PC-9 (cell line): ENCODE measurements at regions not wholly inside any gene's neighbourhood (a gene's known extent, or its start where the extent isn't known, plus 50 kb on each side); places are given as distances from the start of the nearest gene placed in this dataset.

Experiments used
- BruUV-seq: library from RNA; stranded (reverse); fragments of 400-500 nt; replicated peaks from 2 replicates; lab custom pipeline; 2021; lab: Mats Ljungman, UMichigan
- CTCF ChIA-PET: fragments of 300-600 bp; sonication (Branson Sonifier 250); formaldehyde crosslinking; loops from one replicate; lab custom pipeline; 2022; ENCODE audit warnings: antibody characterized with exemption; lab: Charles Lee
- POLR2A ChIA-PET: fragments of 300-600 bp; sonication (Branson Sonifier 250); formaldehyde crosslinking; loops from one replicate; lab custom pipeline; 2022; ENCODE audit warnings: antibody characterized with exemption; ENCODE audit not compliant: unreplicated experiment; lab: Charles Lee
- DNase-seq, 2 experiments: peaks; one replicate each; pipeline versions ENCODE4 v3.0.0 to v3.0.0-alpha.2; 2015 to 2022; ENCODE audit warnings: mixed read lengths in 1 of 2
- H2AFZ ChIP-seq: fragments of 200-600 bp; sonication (generic); 2 replicates; pipeline ENCODE4 v1.8.1; 2017; ENCODE audit warnings: antibody characterized with exemption
- H3F3A ChIP-seq: fragments of 200-600 bp; sonication (generic); 2 replicates; pipeline ENCODE4 v1.8.1; 2017; ENCODE audit warnings: antibody characterized with exemption, mild to moderate bottlenecking, low read depth; ENCODE audit not compliant: insufficient read depth
- H3K27ac ChIP-seq: fragments of 200-600 bp; sonication (generic); 2 replicates; pipeline ENCODE4 v1.6.1; 2016; ENCODE audit warnings: mixed run types
- H3K27me3 ChIP-seq: fragments of 200-600 bp; sonication (generic); 2 replicates; pipeline ENCODE4 v1.6.1; 2016; ENCODE audit warnings: low read depth, mixed run types; ENCODE audit not compliant: insufficient read depth
- H3K36me3 ChIP-seq: fragments of 200-600 bp; sonication (generic); 2 replicates; pipeline ENCODE4 v1.6.1; 2016; ENCODE audit warnings: low read depth, mixed run types
- H3K4me1 ChIP-seq: fragments of 200-600 bp; sonication (generic); replicated peaks from 2 replicates; pipeline ENCODE4 v1.6.1; 2016; ENCODE audit warnings: mixed run types; ENCODE audit not compliant: insufficient read depth
- H3K4me2 ChIP-seq: fragments of 200-600 bp; sonication (generic); 2 replicates; pipeline ENCODE4 v1.6.1; 2017; ENCODE audit warnings: mixed run types
- H3K4me3 ChIP-seq: fragments of 200-600 bp; sonication (generic); 2 replicates; pipeline ENCODE4 v1.6.1; 2016; ENCODE audit warnings: mixed run types
- H3K79me2 ChIP-seq: fragments of 200-600 bp; sonication (generic); 2 replicates; pipeline ENCODE4 v1.6.1; 2017; ENCODE audit warnings: low read depth, mixed run types
- H3K9me2 ChIP-seq: fragments of 200-600 bp; sonication (generic); 2 replicates; pipeline ENCODE4 v1.8.1; 2017; ENCODE audit warnings: mild to moderate bottlenecking; ENCODE audit not compliant: insufficient read depth
- H3K9me3 ChIP-seq: fragments of 200-600 bp; sonication (generic); 2 replicates; pipeline ENCODE4 v1.8.1; 2016; ENCODE audit warnings: low read depth; ENCODE audit not compliant: insufficient read depth
- H4K20me1 ChIP-seq: fragments of 200-600 bp; sonication (generic); 2 replicates; pipeline ENCODE4 v1.8.1; 2017; ENCODE audit not compliant: insufficient read depth
- EZH2 ChIP-seq: fragments of 200-600 bp; sonication (generic); IDR thresholded peaks from 2 replicates; pipeline ENCODE4 v1.8.0; 2017; ENCODE audit warnings: antibody characterized with exemption, low read depth
- intact Hi-C: fragments of 100-400 bp; cut with micrococcal nuclease; formaldehyde crosslinking; loops from one replicate; pipeline ENCODE4 v1.10.0; 2022; ENCODE audit not compliant: unreplicated experiment
- TF ChIP-seq, protein P1 (sequence below): fragments of 200-600 bp; sonication (generic); conservative IDR thresholded peaks from 2 replicates; pipeline ENCODE4 v1.6.1; 2017; ENCODE audit warnings: mixed run types, antibody characterized with exemption, mild to moderate bottlenecking, moderate library complexity

DNA sequence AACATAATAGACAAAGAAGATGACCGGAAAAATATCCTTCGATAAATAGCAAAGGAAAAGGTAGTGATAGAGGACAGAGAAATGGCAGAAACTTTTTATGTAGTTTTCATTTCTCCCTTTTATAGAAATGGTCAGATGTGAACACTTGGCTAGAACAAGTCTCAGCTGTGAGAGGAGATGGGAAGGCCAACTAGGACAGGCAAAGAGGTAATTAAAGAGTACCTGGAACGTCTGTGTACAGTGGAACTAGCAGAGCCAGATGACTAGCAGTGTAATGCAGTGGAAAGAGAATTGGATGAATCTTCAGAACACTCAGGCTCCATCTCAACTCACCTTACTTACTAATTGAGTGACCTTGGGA is 69.2 kb downstream of the NABP1 start:
- Histone ChIP-seq H3K4me1 (no peaks in the 10 kb centered on the region), H3K27ac (no peak overlapping the region), H3K27me3 (no peaks in the 10 kb centered on the region), H3K9me3 (no peaks in the 10 kb centered on the region), H3F3A (no peaks in the 10 kb centered on the region), H3K79me2 (no peaks in the 10 kb centered on the region), H3K36me3 (no peaks in the 10 kb centered on the region), H3K9me2 (no peaks in the 10 kb centered on the region), H2AFZ (no peak overlapping the region), H3K4me3 (no peak overlapping the region), H4K20me1 (no peaks in the 10 kb centered on the region), H3K4me2 (no peak overlapping the region)
- BruUV-seq = no TSS peak
- no peak for DNase-seq
- TF ChIP-seq, protein P1, sequence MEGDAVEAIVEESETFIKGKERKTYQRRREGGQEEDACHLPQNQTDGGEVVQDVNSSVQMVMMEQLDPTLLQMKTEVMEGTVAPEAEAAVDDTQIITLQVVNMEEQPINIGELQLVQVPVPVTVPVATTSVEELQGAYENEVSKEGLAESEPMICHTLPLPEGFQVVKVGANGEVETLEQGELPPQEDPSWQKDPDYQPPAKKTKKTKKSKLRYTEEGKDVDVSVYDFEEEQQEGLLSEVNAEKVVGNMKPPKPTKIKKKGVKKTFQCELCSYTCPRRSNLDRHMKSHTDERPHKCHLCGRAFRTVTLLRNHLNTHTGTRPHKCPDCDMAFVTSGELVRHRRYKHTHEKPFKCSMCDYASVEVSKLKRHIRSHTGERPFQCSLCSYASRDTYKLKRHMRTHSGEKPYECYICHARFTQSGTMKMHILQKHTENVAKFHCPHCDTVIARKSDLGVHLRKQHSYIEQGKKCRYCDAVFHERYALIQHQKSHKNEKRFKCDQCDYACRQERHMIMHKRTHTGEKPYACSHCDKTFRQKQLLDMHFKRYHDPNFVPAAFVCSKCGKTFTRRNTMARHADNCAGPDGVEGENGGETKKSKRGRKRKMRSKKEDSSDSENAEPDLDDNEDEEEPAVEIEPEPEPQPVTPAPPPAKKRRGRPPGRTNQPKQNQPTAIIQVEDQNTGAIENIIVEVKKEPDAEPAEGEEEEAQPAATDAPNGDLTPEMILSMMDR = no peak
- TF ChIP-seq EZH2 = no peak
- intact Hi-C loops = no loop called here
- CTCF ChIA-PET = no interaction called here
- POLR2A ChIA-PET = no interaction called here

DNA sequence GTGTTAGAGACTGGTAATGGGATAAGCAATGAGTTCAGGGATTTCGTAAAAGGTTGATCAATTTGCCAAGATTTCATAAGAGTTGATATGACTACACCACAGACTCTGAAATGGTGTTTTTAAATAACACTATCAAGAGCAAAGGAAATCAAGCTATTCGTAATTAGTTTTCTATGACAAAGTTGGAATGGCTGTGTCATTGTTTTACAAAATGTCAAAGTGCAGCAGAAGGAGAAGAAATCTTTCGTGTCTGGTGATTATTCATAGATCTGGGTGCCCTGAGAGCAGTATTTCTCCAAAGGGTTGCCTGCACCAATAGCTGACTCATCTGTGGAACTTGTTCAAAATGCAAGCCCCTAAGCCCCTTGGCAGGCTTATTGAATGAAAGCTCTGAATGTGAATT is 70.1 kb downstream of the NABP1 start:
- no peaks in the 10 kb centered on the region for H3F3A ChIP-seq
- TF ChIP-seq, protein P1 = no peak
- TF ChIP-seq EZH2 = no peak
- H3K27ac ChIP-seq = no peak overlapping the region
- no peak overlapping the region for H2AFZ ChIP-seq
- H3K36me3 ChIP-seq = no peaks in the 10 kb centered on the region
- no peaks in the 10 kb centered on the region for H3K9me3 ChIP-seq
- intact Hi-C loops = no loop called here
- H3K79me2 ChIP-seq = no peaks in the 10 kb centered on the region
- DNase-seq = no peak
- POLR2A ChIA-PET = no interaction called here
- no peaks in the 10 kb centered on the region for H3K27me3 ChIP-seq
- H3K4me2 ChIP-seq = no peak overlapping the region
- H4K20me1 ChIP-seq = no peaks in the 10 kb centered on the region
- H3K4me3 ChIP-seq = no peak overlapping the region
- no TSS peak for BruUV-seq
- H3K9me2 ChIP-seq = no peaks in the 10 kb centered on the region
- no peaks in the 10 kb centered on the region for H3K4me1 ChIP-seq
- CTCF ChIA-PET = no interaction called here

DNA sequence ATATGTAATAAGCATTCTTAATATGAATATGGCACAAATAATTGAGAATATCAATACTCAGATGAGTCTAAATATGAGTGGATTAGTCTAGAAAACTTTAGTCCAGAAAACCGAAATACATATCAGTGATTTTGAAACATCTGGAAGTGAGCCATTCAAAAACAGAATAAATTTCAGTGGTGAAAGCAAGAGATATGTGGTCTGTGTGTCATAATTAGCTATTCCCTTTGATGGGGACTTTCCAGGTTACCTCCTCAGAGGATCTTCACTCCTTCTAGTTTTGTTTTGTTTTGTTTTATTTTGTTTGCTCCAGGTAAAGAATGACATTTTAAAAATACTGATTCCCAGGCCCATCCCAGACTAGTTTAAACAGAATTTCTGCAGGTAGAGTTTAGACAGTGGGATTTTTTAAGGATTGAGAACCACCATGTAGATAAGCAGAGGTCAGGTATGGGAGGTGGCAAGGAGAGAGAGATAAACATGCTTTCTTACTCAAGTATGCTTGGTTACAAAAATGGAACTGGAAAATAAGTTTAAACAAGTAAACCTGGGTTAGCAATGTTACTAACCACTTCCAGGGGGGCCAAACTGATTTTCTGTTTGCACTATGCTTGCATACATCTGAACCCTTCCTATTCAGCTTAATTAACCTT is 70.7 kb downstream of the NABP1 start:
- H4K20me1 ChIP-seq = no peaks in the 10 kb centered on the region
- intact Hi-C loops = no loop called here
- no peaks in the 10 kb centered on the region for H3K4me1 ChIP-seq
- DNase-seq = no peak
- ChIA-PET CTCF (no interaction called here), POLR2A (no interaction called here)
- H3K4me2 ChIP-seq = no peak overlapping the region
- no peaks in the 10 kb centered on the region for H3K27me3 ChIP-seq
- H3F3A ChIP-seq = no peaks in the 10 kb centered on the region
- BruUV-seq = no TSS peak
- no peaks in the 10 kb centered on the region for H3K79me2 ChIP-seq
- H3K9me3 ChIP-seq = no peaks in the 10 kb centered on the region
- no peak overlapping the region for H3K4me3 ChIP-seq
- TF ChIP-seq EZH2 = no peak
- TF ChIP-seq, protein P1 = no peak
- H3K36me3 ChIP-seq = no peaks in the 10 kb centered on the region
- H3K9me2 ChIP-seq = no peaks in the 10 kb centered on the region
- no peak overlapping the region for H3K27ac ChIP-seq
- H2AFZ ChIP-seq = no peak overlapping the region
